ENCODE measurements at regions not wholly inside any gene's neighbourhood (a gene's known extent, or its start where the extent isn't known, plus 50 kb on each side); places are given as distances from the start of the nearest gene placed in this dataset.

- TF ChIP-seq CTCF (optimal IDR thresholded peaks at IDR 0.05 in 1 of 3, IDR thresholded peaks at IDR 0.05 in 1 of 3, conservative IDR thresholded peaks at IDR 0.05 in 1 of 3; ENCODE audit: extremely low read depth in 1 of 3, insufficient read depth in 2 of 3, low read length in 3 of 3), result no peak
- no peak for TF ChIP-seq EZH2 (IDR thresholded peaks at IDR 0.05; ENCODE audit: low read length)
Observed at GRCh38 chr4:128658214-128658631, 151.3 kb upstream of the JADE1 start.

All from keratinocyte (primary cell).